GM23338 (cell line): ENCODE measurements at regions not wholly inside any gene's neighbourhood (a gene's known extent, or its start where the extent isn't known, plus 50 kb on each side); places are given as distances from the start of the nearest gene placed in this dataset.

Source experiments
- CREB1 ChIP-seq: fragments of 250-450 bp; sonication (Bioruptor Pico); IDR thresholded peaks from 2 replicates; pipeline ENCODE4 v1.5.0; 2020; ENCODE audit warnings: low read depth, mild to moderate bottlenecking, moderate library complexity
- ETS1 ChIP-seq: IDR thresholded peaks from 2 replicates; pipeline ENCODE4 v1.6.1; 2016; ENCODE audit warnings: antibody characterized with exemption
- EZH2 ChIP-seq: fragments of 200-600 bp; sonication (generic); IDR thresholded peaks from one replicate; pipeline ENCODE4 v1.8.0; 2017; ENCODE audit warnings: antibody characterized with exemption, mild to moderate bottlenecking, low read depth; ENCODE audit not compliant: unreplicated experiment
- EZH2phosphoT487 ChIP-seq: fragments of 200-600 bp; sonication (generic); IDR thresholded peaks from one replicate; pipeline ENCODE4 v1.8.1; 2018; ENCODE audit warnings: antibody characterized with exemption; ENCODE audit not compliant: unreplicated experiment
- JUNB ChIP-seq: IDR thresholded peaks from one replicate; pipeline ENCODE4 v1.6.1; 2016; ENCODE audit warnings: antibody characterized with exemption; ENCODE audit not compliant: unreplicated experiment
- POLR2AphosphoS5 ChIP-seq: IDR thresholded peaks from 2 replicates; pipeline ENCODE4 v1.6.1; 2016; ENCODE audit warnings: antibody characterized with exemption, low read depth
- REST ChIP-seq: IDR thresholded peaks from one replicate; pipeline ENCODE4 v1.6.1; 2018; ENCODE audit warnings: antibody characterized with exemption; ENCODE audit not compliant: unreplicated experiment
- STAT1 ChIP-seq: IDR thresholded peaks from one replicate; pipeline ENCODE4 v1.6.1; 2016; ENCODE audit warnings: antibody characterized with exemption; ENCODE audit not compliant: unreplicated experiment
- ZNF114 ChIP-seq: fragments of 250-450 bp; sonication (Bioruptor Pico); IDR thresholded peaks from 2 replicates; pipeline ENCODE4 v1.5.0; 2020; ENCODE audit warnings: mild to moderate bottlenecking, moderate library complexity
- ZNF331 ChIP-seq: fragments of 250-450 bp; sonication (Bioruptor Pico); IDR thresholded peaks from 2 replicates; pipeline ENCODE4 v1.5.0; 2020; ENCODE audit warnings: low read depth, mild to moderate bottlenecking, moderate library complexity
- TF ChIP-seq, protein P1 (sequence below), 2 experiments: fragments of 200-600 bp in 1 of 2; sonication (generic) in 1 of 2; conservative IDR thresholded peaks; 2 replicates each; pipeline versions ENCODE4 v1.5.1 to v1.6.1; 2016 to 2017; ENCODE audit warnings: antibody characterized with exemption in 2 of 2, low read depth in 2 of 2, mild to moderate bottlenecking in 2 of 2, moderate library complexity in 1 of 2

- TF ChIP-seq, protein P1, sequence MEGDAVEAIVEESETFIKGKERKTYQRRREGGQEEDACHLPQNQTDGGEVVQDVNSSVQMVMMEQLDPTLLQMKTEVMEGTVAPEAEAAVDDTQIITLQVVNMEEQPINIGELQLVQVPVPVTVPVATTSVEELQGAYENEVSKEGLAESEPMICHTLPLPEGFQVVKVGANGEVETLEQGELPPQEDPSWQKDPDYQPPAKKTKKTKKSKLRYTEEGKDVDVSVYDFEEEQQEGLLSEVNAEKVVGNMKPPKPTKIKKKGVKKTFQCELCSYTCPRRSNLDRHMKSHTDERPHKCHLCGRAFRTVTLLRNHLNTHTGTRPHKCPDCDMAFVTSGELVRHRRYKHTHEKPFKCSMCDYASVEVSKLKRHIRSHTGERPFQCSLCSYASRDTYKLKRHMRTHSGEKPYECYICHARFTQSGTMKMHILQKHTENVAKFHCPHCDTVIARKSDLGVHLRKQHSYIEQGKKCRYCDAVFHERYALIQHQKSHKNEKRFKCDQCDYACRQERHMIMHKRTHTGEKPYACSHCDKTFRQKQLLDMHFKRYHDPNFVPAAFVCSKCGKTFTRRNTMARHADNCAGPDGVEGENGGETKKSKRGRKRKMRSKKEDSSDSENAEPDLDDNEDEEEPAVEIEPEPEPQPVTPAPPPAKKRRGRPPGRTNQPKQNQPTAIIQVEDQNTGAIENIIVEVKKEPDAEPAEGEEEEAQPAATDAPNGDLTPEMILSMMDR (conservative IDR thresholded peaks at IDR 0.05; ENCODE audit: low read depth in 2 of 2) = no peak
- TF ChIP-seq EZH2phosphoT487 (no peak), ETS1 (no peak), EZH2 (no peak), POLR2AphosphoS5 (no peak), CREB1 (CRISPR knock-in tag) (no peak), JUNB (no peak), REST (no peak), ZNF331 (no peak), STAT1 (no peak), ZNF114 (CRISPR knock-in tag) (no peak)
Measured at GRCh38 chr2:144143294-144144151, 376.4 kb downstream of the ZEB2 start.
